HT-29 (cell line): ENCODE measurements at regions not wholly inside any gene's neighbourhood (a gene's known extent, or its start where the extent isn't known, plus 50 kb on each side); places are given as distances from the start of the nearest gene placed in this dataset.

Source experiments
- DNase-seq: peaks from one replicate; pipeline ENCODE4 v3.0.0-alpha.2; 2015; ENCODE audit warnings: low spot score

DNA sequence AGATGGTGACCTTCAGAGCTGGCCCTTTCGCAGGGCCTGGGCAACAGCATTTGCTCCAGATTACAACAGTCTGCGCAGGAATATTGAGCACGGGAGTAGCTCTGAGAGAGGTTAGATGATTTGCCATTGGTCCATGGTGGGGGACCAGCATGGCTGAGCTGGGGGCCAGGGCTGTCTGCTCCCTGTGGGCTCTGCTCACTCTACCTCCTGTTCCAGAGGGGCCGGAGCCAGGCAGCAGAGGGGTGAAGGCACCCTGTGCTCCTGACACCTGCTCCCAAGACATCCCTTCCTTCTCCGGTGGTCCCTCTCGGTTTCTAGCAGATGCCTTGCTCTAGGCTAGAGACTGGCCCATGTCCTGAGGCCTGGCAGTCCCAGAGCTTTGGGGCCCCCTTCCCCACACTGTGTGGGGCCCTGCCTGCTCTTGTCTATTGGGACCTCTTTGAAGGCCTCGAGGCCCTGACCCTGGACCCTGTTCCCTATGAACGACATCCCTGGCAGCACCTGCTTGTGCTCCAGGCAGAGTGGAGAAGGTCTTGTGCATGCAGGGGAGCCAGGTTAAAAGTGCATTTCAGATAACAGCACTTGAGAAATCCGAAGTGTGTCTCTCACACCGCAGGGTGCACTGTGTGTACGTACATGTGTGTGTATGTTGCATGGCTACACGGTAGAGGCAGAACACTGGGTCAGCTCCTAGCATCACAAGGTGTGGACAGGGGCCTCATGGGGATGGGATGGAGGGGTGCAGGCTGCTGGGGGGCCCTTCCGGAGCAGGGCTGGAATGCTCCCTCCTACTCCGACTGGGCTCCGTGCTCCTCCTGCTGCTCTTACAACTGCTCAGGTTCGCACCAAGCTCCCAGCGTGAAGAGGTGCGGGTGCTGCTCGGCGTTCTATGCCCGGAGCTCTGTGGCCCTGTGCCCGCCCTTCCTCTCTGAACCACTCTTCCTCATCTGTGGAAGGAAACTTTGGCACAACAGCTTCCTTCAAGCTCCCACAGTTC, 123.3 kb upstream of the B3GAT1 start:
- DNase-seq: no peak

DNA sequence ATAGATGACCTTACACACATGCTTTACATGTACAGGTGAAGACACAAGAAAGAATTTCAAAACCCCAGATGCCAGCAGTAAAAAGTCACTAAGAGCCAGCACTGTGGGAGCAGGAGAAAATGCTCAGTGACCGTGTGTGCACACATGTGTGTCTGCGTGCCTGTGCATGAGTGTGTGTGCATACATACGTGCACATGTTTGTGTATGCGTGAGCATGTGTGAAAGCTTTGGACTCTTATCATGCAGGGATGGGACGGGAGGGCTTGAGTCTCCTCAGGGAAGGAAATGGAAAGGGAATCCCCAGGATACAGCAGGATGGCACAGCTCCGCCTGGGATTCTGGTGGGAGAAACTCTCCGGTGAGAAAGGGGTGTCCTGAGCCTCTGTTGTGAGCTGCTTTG, 121.5 kb upstream of the B3GAT1 start:
- DNase-seq: no peak

DNA sequence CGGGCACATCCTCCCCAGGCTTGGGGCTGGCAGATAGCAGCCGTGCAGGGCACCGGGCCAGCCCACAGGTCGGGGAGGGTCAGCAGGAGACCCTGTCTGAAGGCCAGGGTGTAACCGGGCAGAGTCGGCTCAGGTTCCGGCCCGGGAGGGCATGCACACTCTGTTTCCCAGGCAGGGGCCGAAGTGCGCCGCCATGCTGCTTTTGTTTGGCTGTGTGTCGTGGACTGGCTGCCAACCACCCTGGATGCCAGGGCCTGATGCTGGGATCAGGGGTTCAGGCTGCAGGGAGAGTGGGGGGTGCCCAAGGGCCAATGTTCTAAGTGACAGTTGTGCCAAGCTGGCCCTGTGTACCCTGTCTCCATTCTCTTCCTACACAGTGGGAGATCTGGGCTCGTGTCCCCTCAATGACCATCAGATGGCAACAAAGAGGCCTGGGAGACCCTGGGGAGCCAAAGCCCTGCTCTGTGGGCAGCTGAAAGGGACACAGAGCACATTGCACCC, 120.9 kb upstream of the B3GAT1 start:
- peak; percentile 21 for DNase-seq

DNA sequence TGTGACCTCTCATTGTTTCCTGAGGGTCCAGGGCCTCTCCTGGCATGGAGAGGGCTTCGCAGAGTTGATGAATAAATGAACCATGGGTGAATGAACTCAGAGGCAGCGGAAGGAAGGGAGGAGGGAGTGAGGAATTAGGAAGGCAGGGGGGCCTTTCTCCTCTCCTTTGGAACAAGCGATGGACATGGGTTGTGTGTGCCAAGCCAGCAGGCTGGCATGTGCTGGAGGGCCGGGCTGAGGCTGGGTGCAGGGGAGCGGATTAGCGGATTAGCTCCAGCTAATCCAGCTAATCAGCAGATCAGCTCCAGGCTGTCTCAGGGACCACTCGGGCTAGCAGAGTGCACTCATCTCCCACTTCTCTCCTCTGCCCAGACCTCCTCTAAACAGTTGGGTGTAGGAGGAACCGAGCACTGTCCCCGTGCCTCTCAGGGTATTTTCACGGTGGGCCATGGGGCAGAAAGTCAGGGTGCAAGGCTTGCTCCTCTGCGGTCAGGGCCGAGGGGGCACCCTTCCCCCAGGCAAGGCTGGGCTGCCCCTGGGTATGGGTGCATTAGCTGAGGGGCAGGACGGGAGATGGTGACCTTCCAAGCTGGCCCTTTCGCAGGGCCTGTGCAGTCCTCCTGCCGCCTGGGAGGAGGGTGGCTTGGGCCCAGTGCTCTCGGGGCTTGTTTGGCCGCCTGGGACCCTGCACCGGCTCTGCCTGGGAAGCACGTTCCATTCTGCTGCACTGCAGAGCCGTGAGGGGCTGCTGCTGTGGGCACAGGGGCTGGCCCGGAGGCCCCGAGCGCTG, 120.3 kb upstream of the B3GAT1 start:
- DNase-seq: no peak

DNA sequence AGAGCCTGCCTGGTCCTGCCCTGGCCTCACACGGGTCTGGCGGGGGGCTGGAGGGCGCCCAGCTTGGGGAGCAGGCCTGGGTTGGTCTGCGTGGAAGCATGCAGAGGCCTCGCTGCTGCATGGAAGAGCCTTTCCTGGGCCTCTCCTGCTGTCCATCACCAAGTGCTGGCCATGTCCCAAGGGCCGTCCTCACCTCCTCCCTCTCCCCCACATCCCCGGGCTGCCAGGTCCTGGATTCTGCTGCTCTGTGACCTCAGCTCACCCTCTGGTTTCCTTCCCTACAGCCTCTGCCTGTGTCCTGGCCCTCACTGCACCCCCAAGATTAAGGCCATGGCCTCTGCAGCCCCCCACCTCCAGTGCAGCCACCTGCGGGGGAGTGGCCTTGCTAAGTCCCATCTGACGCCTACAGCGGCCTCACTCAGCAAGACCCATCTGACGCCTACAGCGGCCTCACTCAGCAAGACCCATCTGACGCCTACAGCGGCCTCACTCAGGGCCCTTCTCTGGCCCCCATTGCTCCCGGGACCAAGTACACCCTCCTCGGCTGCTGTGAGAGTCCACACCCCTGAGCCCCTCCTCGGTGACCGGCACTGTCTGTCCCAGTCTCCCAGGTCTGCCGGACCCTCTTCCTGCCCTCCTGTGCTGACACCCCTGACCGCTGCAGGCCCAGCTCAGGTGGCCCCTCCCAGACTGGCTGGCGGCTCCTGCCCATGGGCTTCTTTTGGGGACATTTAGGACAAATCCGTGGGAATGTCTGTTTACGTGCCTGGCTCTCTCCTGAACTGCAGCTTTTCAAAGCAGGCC, 119.5 kb upstream of the B3GAT1 start:
- DNase-seq: no peak

DNA sequence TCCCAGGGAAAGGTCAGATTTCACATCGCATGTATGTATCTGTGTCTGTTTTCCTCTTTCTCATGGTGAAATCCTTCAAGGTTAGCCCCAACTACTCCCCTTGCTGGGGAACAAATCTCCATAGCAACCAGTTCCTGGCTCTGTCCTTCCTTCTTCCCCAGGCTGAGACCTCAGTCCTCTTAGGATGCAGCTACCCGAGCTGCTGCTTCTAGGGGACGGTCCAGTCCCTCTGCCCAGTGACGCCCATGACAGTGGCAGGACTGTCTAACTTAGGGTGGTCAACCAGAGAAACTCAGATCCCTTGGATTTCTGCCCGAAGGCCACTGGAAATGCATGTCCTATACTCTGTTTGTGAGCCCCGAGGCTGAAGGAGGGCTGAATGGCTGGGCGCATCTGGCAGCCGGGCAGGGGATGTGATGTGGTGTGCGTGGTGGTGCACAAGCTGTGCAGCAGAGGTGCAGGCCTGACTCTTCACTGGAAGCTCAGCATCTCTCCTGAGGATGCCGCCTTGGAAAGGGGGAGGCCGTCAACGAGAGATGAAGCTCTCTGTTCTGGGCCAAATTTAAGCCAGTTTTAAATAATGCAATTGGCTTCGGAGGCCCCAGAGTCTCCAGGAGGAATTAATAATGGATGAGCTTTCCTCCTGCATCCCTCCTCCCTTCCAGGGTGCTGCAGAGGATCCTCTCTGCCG, 118.7 kb upstream of the B3GAT1 start:
- no peak for DNase-seq

DNA sequence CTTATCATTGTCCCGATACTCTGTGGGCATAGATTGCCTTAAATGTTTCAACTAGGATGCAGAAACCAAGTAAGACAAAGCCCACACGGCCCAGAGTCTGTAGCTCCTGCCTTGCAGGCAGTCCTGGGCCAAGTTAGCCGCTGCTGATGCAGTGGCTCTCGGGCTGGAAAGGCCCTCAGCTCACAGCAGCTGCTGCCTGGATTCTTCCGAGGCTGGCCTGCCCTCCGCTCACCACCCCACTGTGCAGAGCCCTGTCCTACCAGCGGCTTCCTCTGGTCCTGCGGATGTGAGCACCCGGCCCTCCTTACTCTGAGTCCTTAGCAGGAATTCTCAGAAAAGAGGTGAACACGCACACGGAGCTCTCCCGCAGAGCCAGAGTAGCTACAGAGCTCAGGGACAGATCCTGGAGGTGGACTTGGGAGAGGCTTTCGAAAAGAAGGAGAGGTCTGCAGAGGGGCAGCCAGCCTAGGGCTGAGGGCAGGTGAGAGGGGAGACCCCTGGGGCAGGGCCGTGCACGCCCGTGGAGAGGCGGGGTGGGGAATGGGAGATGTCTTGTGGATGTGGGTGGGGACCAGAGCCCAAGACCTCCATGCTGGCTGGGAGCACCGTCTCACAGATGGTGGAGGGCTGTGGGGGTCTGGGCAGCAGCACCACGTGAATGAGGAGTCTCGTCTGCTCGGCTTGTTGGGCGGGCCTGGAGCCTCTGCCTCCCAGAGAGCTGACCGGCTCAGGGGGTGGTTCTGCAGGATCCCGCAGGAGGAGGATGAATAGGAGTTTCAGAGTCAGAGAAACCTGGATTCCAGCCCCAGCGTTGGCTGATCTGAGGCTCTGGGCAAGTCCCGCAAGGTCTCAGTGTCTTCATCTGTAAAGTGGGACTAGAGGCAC, 117.4 kb upstream of the B3GAT1 start:
- DNase-seq: no peak

DNA sequence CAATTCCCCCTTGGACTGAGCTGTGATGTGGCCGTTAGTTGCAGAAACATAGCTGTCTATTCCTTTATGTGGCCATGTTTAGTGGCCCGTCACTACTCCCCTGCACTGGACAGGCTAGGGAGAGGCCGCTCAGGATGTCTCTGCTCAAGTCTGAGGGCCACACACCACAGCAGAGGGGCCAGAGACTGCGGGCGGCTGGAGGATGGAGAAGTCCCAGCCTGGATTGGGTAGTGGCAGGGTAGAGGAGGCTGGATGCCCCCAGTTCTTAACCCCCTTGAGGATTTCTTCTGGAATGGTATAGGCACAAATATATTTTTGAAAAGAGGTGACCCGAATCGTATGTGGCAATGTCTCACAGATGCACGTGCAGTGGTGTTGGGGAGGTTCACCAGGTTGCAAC, 116.4 kb upstream of the B3GAT1 start:
- DNase-seq: no peak

DNA sequence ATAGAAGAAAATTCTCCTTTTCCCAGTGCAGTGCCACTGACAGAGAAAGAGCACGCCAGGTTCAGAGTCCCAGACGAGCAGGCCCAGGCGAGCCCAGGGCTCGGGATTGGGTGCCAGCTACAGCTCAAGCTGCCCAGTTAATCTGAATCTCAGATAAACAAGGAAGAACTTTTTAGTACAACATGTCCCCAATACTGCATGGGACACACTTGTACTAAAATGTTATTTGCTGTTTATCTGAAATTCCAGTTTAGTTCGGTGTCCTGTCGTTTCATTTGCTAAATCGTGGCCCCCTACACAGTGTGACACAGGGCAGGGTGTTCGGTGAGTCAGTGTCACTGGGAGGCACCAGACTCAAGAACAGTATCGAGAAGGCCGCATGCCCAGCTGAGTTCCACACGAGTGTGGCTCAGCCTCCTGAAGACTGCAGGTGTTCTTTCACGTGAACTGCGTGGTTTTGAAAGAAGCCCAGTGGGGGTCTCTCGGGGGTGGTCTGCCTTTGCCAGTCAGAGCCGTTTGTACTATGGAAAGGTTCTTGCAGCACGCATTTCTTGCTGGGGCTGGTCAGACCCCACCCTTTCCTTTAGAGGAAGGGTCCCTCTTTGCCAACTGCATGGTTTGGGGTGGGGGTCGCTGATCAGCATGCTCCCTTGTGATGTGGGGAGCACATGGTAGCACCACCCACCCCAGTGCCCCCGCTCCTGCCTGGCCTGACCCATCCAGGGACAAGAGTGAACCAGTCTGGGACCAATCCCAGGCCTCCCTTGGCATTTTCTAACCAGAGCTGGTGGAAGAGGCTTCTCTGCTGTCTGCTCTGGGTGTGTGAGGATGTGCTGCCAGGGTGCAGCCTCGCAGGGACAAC, 115.6 kb upstream of the B3GAT1 start:
- no peak for DNase-seq

DNA sequence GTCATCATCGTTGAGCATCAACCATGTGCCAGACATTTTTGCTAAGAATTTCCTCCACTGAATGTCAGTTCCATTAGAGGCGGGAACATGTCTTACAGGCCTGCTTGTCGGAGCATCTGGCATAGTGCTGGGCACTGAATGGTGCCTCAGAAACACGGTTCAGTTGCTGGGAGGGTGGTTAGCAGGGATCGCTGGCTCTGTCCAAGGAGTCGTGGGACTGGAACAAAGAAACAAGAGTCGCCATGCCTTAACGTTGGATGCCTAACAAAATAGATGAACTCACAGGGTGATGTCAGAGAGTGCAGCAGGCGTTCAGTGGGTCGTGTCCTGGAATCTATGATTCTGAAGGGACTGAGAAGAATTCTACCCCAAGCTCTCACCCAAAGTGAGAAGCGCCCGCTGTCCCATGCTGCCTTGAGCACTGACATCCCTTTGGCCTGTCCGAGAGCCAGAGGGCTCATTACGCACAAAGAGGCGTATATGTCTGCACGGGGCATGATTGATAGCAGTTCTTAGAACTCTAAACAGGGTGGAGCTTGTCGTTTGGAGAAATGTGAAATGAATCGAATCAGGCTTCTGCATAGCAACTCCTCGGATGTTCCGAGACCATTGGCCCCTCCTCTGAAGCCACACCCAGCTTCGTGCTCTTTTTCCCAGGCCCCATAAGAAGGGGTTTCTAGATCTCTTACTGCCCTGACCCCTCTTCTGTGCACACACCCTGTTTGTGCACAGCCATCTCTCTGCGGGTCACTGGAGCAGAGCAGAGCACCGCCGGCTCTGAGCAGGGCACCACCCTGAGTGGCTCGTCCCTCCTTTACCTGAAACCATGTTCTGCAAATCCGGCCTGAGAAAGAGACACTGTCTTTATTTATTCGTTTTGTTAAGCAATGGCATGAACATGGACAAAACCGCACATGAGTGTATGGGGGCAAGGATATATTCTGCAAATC, 113.1 kb upstream of the B3GAT1 start:
- no peak for DNase-seq

DNA sequence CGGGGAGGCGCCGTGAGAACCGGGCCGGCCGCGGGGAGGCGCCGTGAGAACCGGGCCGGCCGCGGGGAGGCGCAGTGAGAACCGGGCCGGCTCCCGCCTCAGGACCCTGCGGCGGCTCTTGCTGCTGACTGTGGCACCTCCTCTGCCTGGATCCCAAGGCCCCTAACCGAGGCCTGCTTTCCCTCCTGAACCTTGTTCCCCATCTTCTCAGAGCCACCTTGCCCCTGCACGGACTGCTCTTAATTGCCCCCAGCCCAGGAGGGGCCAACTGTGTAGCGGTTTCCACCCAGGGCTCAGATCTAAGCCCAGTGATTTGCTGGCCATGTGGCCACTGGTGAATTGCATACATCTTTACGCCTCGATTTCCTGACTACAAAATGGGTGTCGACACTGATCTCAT, 112.2 kb upstream of the B3GAT1 start:
- no peak for DNase-seq

DNA sequence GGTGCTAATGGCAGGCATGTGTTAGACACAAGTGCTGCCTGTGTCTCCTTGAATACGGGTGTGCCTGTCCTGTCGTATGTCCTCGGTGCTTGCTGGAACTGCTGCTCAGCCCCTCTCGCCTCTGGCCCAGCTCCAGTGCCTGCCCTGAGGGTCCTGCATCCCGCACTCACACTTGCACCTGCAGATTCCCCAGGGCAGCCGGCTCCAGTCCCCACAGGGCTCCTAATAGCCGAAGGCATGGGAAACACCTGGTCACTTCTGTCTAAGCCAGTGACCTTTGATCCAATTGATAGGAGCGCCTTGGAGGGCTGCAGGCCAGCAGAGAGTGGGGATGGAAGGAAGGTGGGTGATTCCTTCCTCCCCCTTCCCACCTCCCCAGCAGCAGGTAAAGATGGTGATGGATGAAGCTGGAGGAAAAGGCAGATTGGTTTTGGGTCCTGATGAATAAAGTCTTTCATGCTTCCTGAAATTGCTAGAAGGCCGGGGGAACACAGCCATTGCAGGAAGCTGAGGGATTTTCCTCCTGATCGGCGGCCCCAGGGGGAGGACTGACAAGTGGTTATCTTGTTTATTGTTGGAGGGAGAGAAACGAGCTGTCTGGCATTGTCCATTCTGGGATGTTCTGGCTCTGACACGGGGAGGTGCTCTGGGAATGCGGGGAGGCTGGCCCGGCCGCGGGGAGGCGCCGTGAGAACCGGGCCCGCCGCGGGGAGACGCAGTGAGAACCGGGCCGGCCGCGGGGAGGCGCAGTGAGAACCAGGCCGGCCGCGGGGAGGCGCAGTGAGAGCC, 110.9 kb upstream of the B3GAT1 start:
- DNase-seq: no peak

DNA sequence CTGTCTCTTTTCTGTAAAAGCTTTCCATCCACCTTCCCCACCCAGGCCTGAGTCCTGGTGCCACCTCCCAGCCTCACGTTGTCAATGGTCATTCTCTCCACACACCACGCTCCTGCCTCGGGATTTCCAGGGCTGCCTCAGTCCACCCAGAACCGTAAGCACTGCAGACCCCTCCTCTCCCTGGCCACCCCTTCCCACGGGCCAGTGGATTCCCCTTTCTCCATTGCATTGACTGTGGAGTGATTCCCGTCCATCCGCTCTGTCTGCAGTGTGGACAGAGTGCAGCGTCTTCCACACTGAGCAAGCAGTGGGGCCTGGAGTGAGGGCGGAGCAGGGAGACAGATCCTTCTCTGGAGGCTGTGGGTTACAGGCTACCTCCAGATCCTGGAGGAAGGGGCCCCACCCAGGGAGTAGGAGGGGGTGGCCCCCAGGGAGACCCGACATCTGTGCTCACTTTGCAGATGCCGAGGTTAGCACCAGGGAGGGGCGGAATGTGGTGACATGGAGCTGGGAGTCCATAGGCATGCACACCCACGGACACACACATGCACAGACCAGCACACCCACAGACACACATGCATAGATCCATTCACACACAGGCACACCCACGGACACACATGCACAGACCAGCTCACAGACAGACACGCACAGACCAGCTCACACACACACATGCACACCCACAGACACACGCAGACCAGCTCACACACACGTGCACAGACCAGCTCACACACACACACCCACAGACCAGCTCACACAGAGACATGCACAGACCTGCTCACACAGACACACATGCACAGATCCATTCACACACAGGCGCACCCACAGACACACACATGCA, 109.6 kb upstream of the B3GAT1 start:
- DNase-seq: no peak

DNA sequence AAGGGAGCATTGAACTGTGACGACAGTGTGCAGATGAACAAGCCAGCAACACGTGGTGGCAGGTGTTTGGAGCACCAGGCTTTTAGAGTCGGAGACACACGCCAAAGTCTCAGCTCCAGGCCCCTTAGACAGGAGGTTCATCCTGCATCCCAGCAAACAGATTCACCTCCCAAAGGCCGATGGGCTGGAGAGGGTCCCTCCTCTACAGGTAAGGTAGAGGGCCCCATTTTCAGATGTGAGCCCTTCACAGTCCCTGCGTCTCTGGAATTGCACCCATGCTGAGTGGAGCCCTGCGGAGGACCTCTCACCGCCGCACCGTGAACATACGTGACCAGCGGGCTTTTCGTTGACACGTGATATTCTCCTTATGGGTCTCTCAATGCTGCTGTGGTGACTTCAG, 109.0 kb upstream of the B3GAT1 start:
- DNase-seq: no peak

DNA sequence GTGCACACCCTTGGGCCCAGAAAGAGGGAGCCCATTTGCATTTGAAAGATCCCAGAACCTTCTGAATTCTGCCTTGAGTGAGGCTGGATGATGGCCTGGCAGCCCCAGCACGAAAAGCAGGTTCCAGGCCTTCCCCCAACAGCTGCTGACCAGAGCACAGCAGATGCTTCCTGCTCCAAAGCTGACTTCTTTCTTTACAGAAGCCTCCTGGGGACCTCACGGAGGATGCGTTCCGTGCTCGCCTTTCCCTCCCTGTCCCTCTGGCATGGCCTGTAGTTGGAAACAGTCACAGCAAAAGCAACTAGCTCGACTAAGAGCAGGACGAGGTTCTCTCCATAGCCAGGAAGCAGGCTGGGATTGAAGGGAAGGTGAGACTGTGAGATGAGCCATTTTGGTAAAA, 107.7 kb upstream of the B3GAT1 start:
- no peak for DNase-seq

DNA sequence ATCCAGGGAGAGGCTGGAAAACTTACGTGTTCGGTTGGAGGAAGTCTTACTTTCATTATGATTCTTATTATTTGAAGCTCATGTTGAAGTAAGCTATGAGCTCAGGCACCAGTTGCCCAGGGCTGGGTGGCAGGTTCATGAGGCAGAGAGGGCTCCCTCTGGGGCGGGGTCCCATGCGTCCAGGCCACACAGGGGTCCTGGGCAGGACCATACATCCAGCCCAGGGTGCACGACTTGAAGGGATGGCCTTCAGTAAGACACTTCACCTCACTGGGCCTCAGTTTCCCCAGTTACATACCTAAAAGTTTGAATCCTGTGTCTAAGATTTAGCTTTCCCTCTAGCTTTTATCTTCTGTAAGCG, 107.3 kb upstream of the B3GAT1 start:
- DNase-seq: no peak
